H1 (cell line): ENCODE measurements at regions not wholly inside any gene's neighbourhood (a gene's known extent, or its start where the extent isn't known, plus 50 kb on each side); places are given as distances from the start of the nearest gene placed in this dataset.

Source experiments
- CTCF ChIA-PET: fragments of 300-600 bp; sonication (Branson Sonifier 250); formaldehyde crosslinking; loops from one replicate; lab custom pipeline; 2021; ENCODE audit not compliant: partially characterized antibody; lab: Charles Lee
- POLR2A ChIA-PET: fragments of 300-600 bp; sonication (Branson Sonifier 250); formaldehyde crosslinking; loops from one replicate; lab custom pipeline; 2021; ENCODE audit warnings: inconsistent platforms; ENCODE audit not compliant: partially characterized antibody; lab: Charles Lee
- DNase-seq, 2 experiments: peaks; one replicate each; pipeline versions ENCODE4 v3.0.0 to v3.0.0-alpha.2; 2010 to 2022; ENCODE audit warnings: low spot score in 2 of 2, low read depth in 1 of 2, mixed read lengths in 1 of 2
- FAIRE-seq: peaks from 2 replicates; lab custom pipeline; 2011; peaks lifted over from hg19 to GRCh38; lab: Jason Lieb, UNC
- H2AFZ ChIP-seq: 2 replicates; pipeline ENCODE4 v1.8.1; 2012; ENCODE audit warnings: low read length, inconsistent platforms
- H2AK5ac ChIP-seq: 2 replicates; pipeline ENCODE4 v1.6.1; 2013; ENCODE audit warnings: low read depth, low read length
- H2BK120ac ChIP-seq: replicated peaks from 2 replicates; pipeline ENCODE3; 2013; ENCODE audit warnings: low read depth, low read length, inconsistent platforms
- H2BK12ac ChIP-seq: 2 replicates; pipeline ENCODE4 v1.6.1; 2013; ENCODE audit warnings: low read depth, low read length
- H2BK15ac ChIP-seq: 2 replicates; pipeline ENCODE4 v1.6.1; 2013; ENCODE audit warnings: low read length
- H2BK20ac ChIP-seq: 2 replicates; pipeline ENCODE4 v1.6.1; 2013; ENCODE audit warnings: low read length
- H2BK5ac ChIP-seq: 2 replicates; pipeline ENCODE4 v1.6.1; 2013; ENCODE audit warnings: low read depth, low read length
- H3K14ac ChIP-seq: 2 replicates; pipeline ENCODE4 v1.6.1; 2013; ENCODE audit warnings: inconsistent platforms; ENCODE audit not compliant: insufficient read length
- H3K18ac ChIP-seq: 2 replicates; pipeline ENCODE4 v1.6.1; 2013; ENCODE audit warnings: low read length; ENCODE audit errors: extremely low read depth
- H3K23ac ChIP-seq: 2 replicates; pipeline ENCODE4 v1.6.1; 2013; ENCODE audit warnings: inconsistent platforms; ENCODE audit not compliant: insufficient read length
- H3K23me2 ChIP-seq: 2 replicates; pipeline ENCODE4 v1.6.1; 2013; ENCODE audit warnings: low read depth, low read length
- H3K27ac ChIP-seq: 2 replicates; pipeline ENCODE4 v1.6.1; 2011; ENCODE audit warnings: low read depth, low read length, inconsistent platforms
- H3K27me3 ChIP-seq, 4 experiments: replicated peaks in 1 of 4; 1 replicate in 1 of 4; 2 replicates in 3 of 4; pipeline versions ENCODE4 v1.6.1 to v1.8.1; 2011 to 2013; ENCODE audit warnings: low read length in 3 of 4, mild to moderate bottlenecking in 3 of 4, inconsistent platforms in 2 of 4, mixed read lengths in 2 of 4, moderate library complexity in 1 of 4; ENCODE audit not compliant: control insufficient read depth in 3 of 4, insufficient read depth in 3 of 4; ENCODE audit errors: extremely low read depth in 1 of 4
- H3K36me3 ChIP-seq, 4 experiments: 2 replicates each; pipeline versions ENCODE4 v1.6.1 to v1.8.1; 2011 to 2013; ENCODE audit warnings: mild to moderate bottlenecking in 4 of 4, low read length in 3 of 4, moderate library complexity in 2 of 4, control low read depth in 1 of 4, inconsistent platforms in 1 of 4; ENCODE audit not compliant: insufficient read depth in 4 of 4, control insufficient read depth in 2 of 4
- H3K4ac ChIP-seq: replicated peaks from 2 replicates; pipeline ENCODE3; 2013; ENCODE audit warnings: low read length, low read depth, mixed read lengths, inconsistent platforms; ENCODE audit not compliant: insufficient read length
- H3K4me1 ChIP-seq, 4 experiments: replicated peaks in 1 of 4; 1 replicate in 1 of 4; 2 replicates in 3 of 4; pipeline versions ENCODE4 v1.6.1 to v1.8.1; 2011 to 2013; ENCODE audit warnings: low read length in 3 of 4, inconsistent platforms in 2 of 4, mixed read lengths in 1 of 4; ENCODE audit not compliant: insufficient read depth in 4 of 4, control insufficient read depth in 3 of 4
- H3K4me2 ChIP-seq, 2 experiments: 2 replicates each; pipeline versions ENCODE4 v1.6.1 to v1.8.1; 2011 to 2013; ENCODE audit warnings: low read depth in 2 of 2, low read length in 2 of 2, control low read depth in 1 of 2, inconsistent platforms in 1 of 2, mild to moderate bottlenecking in 1 of 2; ENCODE audit not compliant: insufficient read depth in 1 of 2
- H3K4me3 ChIP-seq, 4 experiments: fragments of 200-600, 300-600 bp in 1 of 4; sonication (generic), shearing (Covaris generic), sonication (Bioruptor Twin) in 1 of 4; 2 replicates each; pipeline versions ENCODE4 v1.5.1 to v1.8.1; 2011 to 2016; ENCODE audit warnings: low read length in 4 of 4, low read depth in 3 of 4, control low read depth in 2 of 4, inconsistent platforms in 2 of 4, mild to moderate bottlenecking in 2 of 4, mixed read lengths in 1 of 4, moderate library complexity in 1 of 4; ENCODE audit not compliant: insufficient read depth in 2 of 4; ENCODE audit errors: extremely low read depth in 1 of 4
- H3K56ac ChIP-seq: replicated peaks from 2 replicates; pipeline ENCODE3; 2013; ENCODE audit warnings: low read depth, mild to moderate bottlenecking, mixed read lengths, low read length, inconsistent platforms; ENCODE audit not compliant: insufficient read length
- H3K79me1 ChIP-seq: 2 replicates; pipeline ENCODE4 v1.6.1; 2013; ENCODE audit warnings: low read depth, low read length, control low read depth
- H3K79me2 ChIP-seq, 2 experiments: 2 replicates each; pipeline versions ENCODE4 v1.6.1 to v1.8.1; 2012 to 2013; ENCODE audit warnings: low read length in 2 of 2, mild to moderate bottlenecking in 2 of 2, inconsistent platforms in 1 of 2; ENCODE audit not compliant: insufficient read depth in 2 of 2, control insufficient read depth in 1 of 2
- H3K9ac ChIP-seq, 4 experiments: replicated peaks in 1 of 4; 1 replicate in 1 of 4; 2 replicates in 3 of 4; pipeline versions ENCODE4 v1.6.1 to v1.8.1; 2011 to 2013; ENCODE audit warnings: low read depth in 3 of 4, low read length in 3 of 4, control low read depth in 2 of 4, mild to moderate bottlenecking in 2 of 4, moderate library complexity in 2 of 4, inconsistent platforms in 1 of 4; ENCODE audit errors: extremely low read depth in 1 of 4
- H3K9me3 ChIP-seq, 2 experiments: 2 replicates each; pipeline versions ENCODE4 v1.6.1 to v1.8.1; 2012 to 2013; ENCODE audit warnings: mild to moderate bottlenecking in 2 of 2, moderate library complexity in 2 of 2, control low read depth in 1 of 2, inconsistent platforms in 1 of 2, low read depth in 1 of 2, low read length in 1 of 2, mixed read lengths in 1 of 2; ENCODE audit not compliant: insufficient read depth in 2 of 2
- H4K20me1 ChIP-seq, 2 experiments: replicated peaks in 1 of 2; 2 replicates each; pipeline versions ENCODE3 to v1.8.1; 2011 to 2013; ENCODE audit warnings: inconsistent platforms in 2 of 2, low read length in 2 of 2, mild to moderate bottlenecking in 1 of 2; ENCODE audit not compliant: insufficient read depth in 2 of 2, control insufficient read depth in 1 of 2
- H4K5ac ChIP-seq: 2 replicates; pipeline ENCODE4 v1.6.1; 2013; ENCODE audit warnings: low read length, low read depth, mixed read lengths, inconsistent platforms; ENCODE audit not compliant: insufficient read length
- H4K8ac ChIP-seq: 2 replicates; pipeline ENCODE4 v1.8.0; 2013; ENCODE audit warnings: mild to moderate bottlenecking, moderate library complexity, low read length, inconsistent platforms; ENCODE audit not compliant: insufficient read depth; ENCODE audit errors: extremely low read depth
- H4K91ac ChIP-seq: replicated peaks from 2 replicates; pipeline ENCODE3; 2013; ENCODE audit warnings: low read length, mixed read lengths, inconsistent platforms; ENCODE audit not compliant: insufficient read length
- BACH1 ChIP-seq: IDR thresholded peaks from 2 replicates; pipeline ENCODE4 v1.6.1; 2012; ENCODE audit warnings: low read length, improper control_type of control experiment
- CREB1 ChIP-seq: IDR thresholded peaks from 2 replicates; pipeline ENCODE4 v1.6.1; 2012; ENCODE audit warnings: inconsistent platforms
- CTCF ChIP-seq, 3 experiments: IDR thresholded peaks; 1 replicate in 2 of 3; 2 replicates in 1 of 3; pipeline versions ENCODE4 v1.5.1 to v1.6.1; 2011; ENCODE audit warnings: low read length in 3 of 3, mild to moderate bottlenecking in 3 of 3, inconsistent platforms in 2 of 3, low read depth in 1 of 3, moderate library complexity in 1 of 3; ENCODE audit not compliant: insufficient read depth in 1 of 3; ENCODE audit errors: control extremely low read depth in 1 of 3
- E2F6 ChIP-seq: IDR thresholded peaks from 2 replicates; pipeline ENCODE4 v1.6.1; 2012; ENCODE audit warnings: inconsistent platforms
- FOSL1 ChIP-seq: IDR thresholded peaks from 2 replicates; pipeline ENCODE4 v1.6.1; 2011; ENCODE audit warnings: mild to moderate bottlenecking, low read depth, low read length, moderate library complexity; ENCODE audit not compliant: insufficient read depth
- HDAC2 ChIP-seq, 2 experiments: fragments of 300-600 bp in 1 of 2; sonication (generic) in 1 of 2; IDR thresholded peaks; 2 replicates each; pipeline ENCODE4 v1.6.1; 2011 to 2012; ENCODE audit warnings: low read depth in 2 of 2, low read length in 2 of 2, mild to moderate bottlenecking in 2 of 2, moderate library complexity in 2 of 2, borderline replicate concordance in 1 of 2, inconsistent platforms in 1 of 2
- JUN ChIP-seq: IDR thresholded peaks from 2 replicates; pipeline ENCODE4 v1.6.1; 2011; ENCODE audit warnings: low read depth, mild to moderate bottlenecking, improper control_type of control experiment, low read length
- JUND ChIP-seq: IDR thresholded peaks from 2 replicates; pipeline ENCODE4 v1.6.1; 2011; ENCODE audit warnings: mild to moderate bottlenecking, improper control_type of control experiment, low read length
- POLR2AphosphoS5 ChIP-seq: IDR thresholded peaks from 2 replicates; pipeline ENCODE4 v1.6.1; 2011; ENCODE audit warnings: low read depth, low read length
- SAP30 ChIP-seq: fragments of 300-600 bp; sonication (generic); IDR thresholded peaks from 2 replicates; pipeline ENCODE4 v1.7.1; 2012; ENCODE audit warnings: low read length, moderate library complexity, mild to moderate bottlenecking, inconsistent platforms; ENCODE audit not compliant: insufficient read depth, insufficient replicate concordance
- TAF1 ChIP-seq: IDR thresholded peaks from 2 replicates; pipeline ENCODE4 v1.6.1; 2011; ENCODE audit warnings: mild to moderate bottlenecking, low read depth, low read length
- TEAD4 ChIP-seq: IDR thresholded peaks from 2 replicates; pipeline ENCODE4 v1.6.1; 2012; ENCODE audit warnings: low read depth, low read length, inconsistent platforms, mixed read lengths
- WGBS, 2 experiments: shearing (Covaris generic) in 1 of 2; methylation state at CpG; one replicate each; pipeline versions ENCODE4 v1.1.6 to v1.1.7; 2013 to 2015; ENCODE audit warnings: low lambda C conversion rate in 2 of 2, mixed read lengths in 2 of 2, inconsistent platforms in 1 of 2, low coverage in 1 of 2, missing lambda C conversion rate in 1 of 2; ENCODE audit not compliant: insufficient replicate concordance in 2 of 2, insufficient coverage in 1 of 2, insufficient read length in 1 of 2; ENCODE audit errors: extremely low coverage in 1 of 2, missing lambda C conversion rate in 1 of 2; 5-methylcytosine and 5-hydroxymethylcytosine counted together

- H2BK120ac ChIP-seq = no peak overlapping the region
- no peak overlapping the region for H4K91ac ChIP-seq
- no peak overlapping the region for H3K27ac ChIP-seq
- no peak for FAIRE-seq
- no peak overlapping the region for H3K4ac ChIP-seq
- no peaks in the 10 kb centered on the region for H3K4me1 ChIP-seq
- H3K4me2 ChIP-seq = no peak overlapping the region
- 0 out of 2 replicates have a peak overlapping the region, but pooled peaks have one; percentile 3 for H2BK12ac ChIP-seq
- no peak overlapping the region for H4K8ac ChIP-seq
- POLR2A ChIA-PET = no interaction called here
- no peaks in the 10 kb centered on the region for H3K9me3 ChIP-seq
- H3K9ac ChIP-seq = no peak overlapping the region
- H3K36me3 ChIP-seq = no peaks in the 10 kb centered on the region
- no peak overlapping the region for H3K23ac ChIP-seq
- no peak overlapping the region for H2BK5ac ChIP-seq
- H2BK15ac ChIP-seq = no peak overlapping the region
- H3K79me1 ChIP-seq = no peaks in the 10 kb centered on the region
- H4K5ac ChIP-seq = no peak overlapping the region
- H3K23me2 ChIP-seq = no peaks in the 10 kb centered on the region
- CTCF ChIA-PET = no interaction called here
- no peaks in the 10 kb centered on the region for H4K20me1 ChIP-seq
- H3K4me3 ChIP-seq = no peak overlapping the region
- no peak overlapping the region for H2AK5ac ChIP-seq
- no peak overlapping the region for H3K56ac ChIP-seq
- H2BK20ac ChIP-seq = no peak overlapping the region
- H3K27me3 ChIP-seq = no peaks in the 10 kb centered on the region
- WGBS, 2 experiments = 100% methylated on average over 1 of the region's 1 CpG; no CpG with 5 or more reads in 1 of the 2 experiments
- H2AFZ ChIP-seq = no peak overlapping the region
- no peaks in the 10 kb centered on the region for H3K79me2 ChIP-seq
- H3K18ac ChIP-seq = no peak overlapping the region
- H3K14ac ChIP-seq = no peak overlapping the region
- no peak for DNase-seq
- TF ChIP-seq CREB1 = no peak
- TF ChIP-seq HDAC2 (IDR thresholded peaks at IDR 0.05; ENCODE audit: borderline replicate concordance in 1 of 2, low read depth in 2 of 2, low read length in 2 of 2) = no peak
- no peak for TF ChIP-seq JUND
- no peak for TF ChIP-seq SAP30
- TF ChIP-seq FOSL1 = no peak
- TF ChIP-seq POLR2AphosphoS5 = no peak
- no peak for TF ChIP-seq TAF1
- no peak for TF ChIP-seq TEAD4
- no peak for TF ChIP-seq BACH1
- TF ChIP-seq JUN = no peak
- TF ChIP-seq E2F6 = no peak
- TF ChIP-seq CTCF (IDR thresholded peaks at IDR 0.05; ENCODE audit: control extremely low read depth in 1 of 3, insufficient read depth in 1 of 3, low read depth in 1 of 3, low read length in 3 of 3) = no peak
These were observed 94.4 kb upstream of the BCOR start for GRCh38 chrX:40192196-40192595.
